ENCODE measurements at regions not wholly inside any gene's neighbourhood (a gene's known extent, or its start where the extent isn't known, plus 50 kb on each side); places are given as distances from the start of the nearest gene placed in this dataset.

DNA sequence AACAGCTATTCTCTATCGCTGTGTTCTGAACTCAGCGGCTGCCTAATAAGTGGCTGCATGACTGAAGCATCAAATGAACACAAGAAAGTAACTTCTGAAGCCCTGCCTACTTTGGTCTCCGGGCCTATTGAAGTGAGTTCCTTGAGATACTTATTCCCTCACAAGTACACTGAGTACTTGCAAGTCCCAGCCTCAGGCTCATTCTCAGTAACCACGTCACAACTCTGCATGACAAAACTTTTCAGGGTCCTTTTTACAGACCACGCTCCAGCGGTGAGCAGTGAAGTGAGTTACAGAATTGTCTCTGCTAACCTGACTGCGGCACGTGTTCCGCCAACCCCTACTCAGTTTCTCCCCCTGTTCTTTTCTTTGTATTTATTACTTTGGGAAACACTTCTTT lies 1342.7 kb upstream of the ADGRL4 start:
- TF ChIP-seq TAF1 (IDR thresholded peaks at IDR 0.05; ENCODE audit: low read depth): no peak

DNA sequence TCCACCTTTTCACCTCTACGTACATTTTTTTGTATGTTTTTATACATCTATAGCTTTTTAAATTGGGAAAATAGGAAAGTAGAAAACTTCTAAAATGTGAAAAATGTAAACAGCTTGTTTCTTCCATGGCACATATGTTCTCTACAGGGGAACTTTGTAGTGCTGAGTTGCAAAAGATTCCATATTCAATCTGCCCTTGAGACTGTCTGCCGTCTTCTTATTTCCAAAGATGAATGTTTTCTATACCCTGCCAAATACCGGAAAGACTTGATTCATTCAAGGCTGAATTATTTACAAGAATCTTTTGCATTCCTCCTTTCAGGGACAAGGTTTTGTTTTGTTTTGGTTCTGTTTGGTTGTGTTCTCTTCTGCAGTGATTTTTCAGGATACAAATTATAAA lies 1334.5 kb upstream of the ADGRL4 start:
- no peak for TF ChIP-seq FOXM1 (IDR thresholded peaks at IDR 0.05; ENCODE audit: borderline replicate concordance, low read depth)
- TF ChIP-seq TEAD4 (IDR thresholded peaks at IDR 0.05): no peak
- no peak for TF ChIP-seq ZBTB7A (IDR thresholded peaks at IDR 0.05; ENCODE audit: low read depth)
- TF ChIP-seq, protein P1, sequence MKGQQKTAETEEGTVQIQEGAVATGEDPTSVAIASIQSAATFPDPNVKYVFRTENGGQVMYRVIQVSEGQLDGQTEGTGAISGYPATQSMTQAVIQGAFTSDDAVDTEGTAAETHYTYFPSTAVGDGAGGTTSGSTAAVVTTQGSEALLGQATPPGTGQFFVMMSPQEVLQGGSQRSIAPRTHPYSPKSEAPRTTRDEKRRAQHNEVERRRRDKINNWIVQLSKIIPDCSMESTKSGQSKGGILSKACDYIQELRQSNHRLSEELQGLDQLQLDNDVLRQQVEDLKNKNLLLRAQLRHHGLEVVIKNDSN (IDR thresholded peaks at IDR 0.05): no peak

DNA sequence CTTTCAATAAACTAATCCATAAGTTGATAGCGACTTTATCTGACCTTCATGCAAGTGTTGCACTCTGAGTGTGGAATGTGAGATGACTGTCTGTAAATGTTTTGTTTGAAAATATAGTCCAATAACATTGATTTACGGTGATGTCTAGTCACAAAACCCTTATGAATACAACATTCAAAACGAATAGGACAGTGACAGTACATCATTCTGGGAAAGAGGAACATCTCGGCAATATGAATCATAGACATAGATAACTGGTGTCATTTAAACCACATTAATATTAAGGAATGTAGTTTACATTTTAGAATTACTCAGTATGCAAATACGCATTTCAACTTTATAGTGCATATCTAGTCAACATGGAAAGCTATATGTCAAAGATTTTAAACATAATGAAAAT lies 1311.6 kb upstream of the ADGRL4 start:
- TF ChIP-seq FOXM1 (IDR thresholded peaks at IDR 0.05; ENCODE audit: borderline replicate concordance, low read depth): no peak
- no peak for TF ChIP-seq RAD21 (IDR thresholded peaks at IDR 0.05; ENCODE audit: low read depth)

DNA sequence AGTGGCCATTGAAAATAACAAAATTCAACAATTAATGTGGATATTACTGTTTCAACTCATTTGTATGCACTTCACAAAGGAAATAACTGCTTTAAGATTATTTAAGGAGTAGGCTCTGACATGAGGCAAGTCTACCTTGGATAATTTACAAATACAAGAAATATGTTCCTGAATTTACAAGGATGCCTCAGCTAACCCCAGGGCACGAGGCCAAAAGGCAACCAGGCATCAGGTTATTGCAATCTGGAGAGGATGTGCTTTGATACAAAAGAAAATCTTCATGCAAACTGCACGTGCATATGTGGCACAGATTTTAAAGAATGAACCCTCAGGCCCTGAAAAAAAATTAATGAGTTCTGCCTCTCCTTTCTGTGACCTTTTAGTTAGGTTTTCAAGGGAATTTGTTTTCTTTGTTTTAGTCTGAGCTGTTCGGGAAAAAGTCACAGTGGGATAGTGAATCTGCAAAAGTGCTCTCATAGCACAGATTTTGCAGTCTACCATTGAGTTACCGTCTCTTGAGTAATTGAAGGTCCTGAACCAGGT lies 1304.2 kb upstream of the ADGRL4 start:
- TF ChIP-seq FOXM1 (IDR thresholded peaks at IDR 0.05; ENCODE audit: borderline replicate concordance, low read depth) (no peak), YY1 (IDR thresholded peaks at IDR 0.05; ENCODE audit: low read depth) (no peak), EP300 (IDR thresholded peaks at IDR 0.05; ENCODE audit: borderline replicate concordance) (no peak), CREB1 (IDR thresholded peaks at IDR 0.05; ENCODE audit: low read depth) (no peak), EGR1 (IDR thresholded peaks at IDR 0.05) (no peak), TCF12 (IDR thresholded peaks at IDR 0.05; ENCODE audit: low read depth) (no peak), ZBTB7A (IDR thresholded peaks at IDR 0.05; ENCODE audit: low read depth) (no peak)
- TF ChIP-seq, protein P2, sequence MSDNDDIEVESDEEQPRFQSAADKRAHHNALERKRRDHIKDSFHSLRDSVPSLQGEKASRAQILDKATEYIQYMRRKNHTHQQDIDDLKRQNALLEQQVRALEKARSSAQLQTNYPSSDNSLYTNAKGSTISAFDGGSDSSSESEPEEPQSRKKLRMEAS (IDR thresholded peaks at IDR 0.05): no peak
- TF ChIP-seq, protein P3, sequence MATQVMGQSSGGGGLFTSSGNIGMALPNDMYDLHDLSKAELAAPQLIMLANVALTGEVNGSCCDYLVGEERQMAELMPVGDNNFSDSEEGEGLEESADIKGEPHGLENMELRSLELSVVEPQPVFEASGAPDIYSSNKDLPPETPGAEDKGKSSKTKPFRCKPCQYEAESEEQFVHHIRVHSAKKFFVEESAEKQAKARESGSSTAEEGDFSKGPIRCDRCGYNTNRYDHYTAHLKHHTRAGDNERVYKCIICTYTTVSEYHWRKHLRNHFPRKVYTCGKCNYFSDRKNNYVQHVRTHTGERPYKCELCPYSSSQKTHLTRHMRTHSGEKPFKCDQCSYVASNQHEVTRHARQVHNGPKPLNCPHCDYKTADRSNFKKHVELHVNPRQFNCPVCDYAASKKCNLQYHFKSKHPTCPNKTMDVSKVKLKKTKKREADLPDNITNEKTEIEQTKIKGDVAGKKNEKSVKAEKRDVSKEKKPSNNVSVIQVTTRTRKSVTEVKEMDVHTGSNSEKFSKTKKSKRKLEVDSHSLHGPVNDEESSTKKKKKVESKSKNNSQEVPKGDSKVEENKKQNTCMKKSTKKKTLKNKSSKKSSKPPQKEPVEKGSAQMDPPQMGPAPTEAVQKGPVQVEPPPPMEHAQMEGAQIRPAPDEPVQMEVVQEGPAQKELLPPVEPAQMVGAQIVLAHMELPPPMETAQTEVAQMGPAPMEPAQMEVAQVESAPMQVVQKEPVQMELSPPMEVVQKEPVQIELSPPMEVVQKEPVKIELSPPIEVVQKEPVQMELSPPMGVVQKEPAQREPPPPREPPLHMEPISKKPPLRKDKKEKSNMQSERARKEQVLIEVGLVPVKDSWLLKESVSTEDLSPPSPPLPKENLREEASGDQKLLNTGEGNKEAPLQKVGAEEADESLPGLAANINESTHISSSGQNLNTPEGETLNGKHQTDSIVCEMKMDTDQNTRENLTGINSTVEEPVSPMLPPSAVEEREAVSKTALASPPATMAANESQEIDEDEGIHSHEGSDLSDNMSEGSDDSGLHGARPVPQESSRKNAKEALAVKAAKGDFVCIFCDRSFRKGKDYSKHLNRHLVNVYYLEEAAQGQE (IDR thresholded peaks at IDR 0.05; ENCODE audit: low read depth): no peak

DNA sequence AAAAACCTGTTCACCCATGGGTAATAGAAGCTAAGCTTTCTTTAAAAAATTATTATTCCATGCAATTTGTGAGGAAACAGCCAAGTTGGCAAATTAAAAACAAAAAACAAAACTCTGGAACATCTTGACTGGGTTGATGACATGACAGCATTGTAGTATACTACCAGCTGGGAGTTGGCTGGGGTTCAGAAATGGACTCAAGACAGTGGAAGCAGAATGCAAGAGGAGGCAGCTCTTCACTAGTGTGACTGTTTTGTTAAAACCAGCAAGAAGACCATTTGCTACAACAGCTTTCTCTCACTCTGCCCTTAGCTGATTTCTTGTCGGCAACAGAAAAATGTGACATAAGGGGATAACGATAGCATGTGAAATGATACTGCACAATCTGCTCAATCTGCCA lies 1298.9 kb upstream of the ADGRL4 start:
- TF ChIP-seq TAF1 (IDR thresholded peaks at IDR 0.05; ENCODE audit: low read depth): no peak
- no peak for TF ChIP-seq CREB1 (IDR thresholded peaks at IDR 0.05; ENCODE audit: low read depth)
- TF ChIP-seq EGR1 (IDR thresholded peaks at IDR 0.05): no peak
- TF ChIP-seq, protein P1 (IDR thresholded peaks at IDR 0.05): no peak
- no peak for TF ChIP-seq NFIC (IDR thresholded peaks at IDR 0.05)
- no peak for TF ChIP-seq ZBTB7A (IDR thresholded peaks at IDR 0.05; ENCODE audit: low read depth)

DNA sequence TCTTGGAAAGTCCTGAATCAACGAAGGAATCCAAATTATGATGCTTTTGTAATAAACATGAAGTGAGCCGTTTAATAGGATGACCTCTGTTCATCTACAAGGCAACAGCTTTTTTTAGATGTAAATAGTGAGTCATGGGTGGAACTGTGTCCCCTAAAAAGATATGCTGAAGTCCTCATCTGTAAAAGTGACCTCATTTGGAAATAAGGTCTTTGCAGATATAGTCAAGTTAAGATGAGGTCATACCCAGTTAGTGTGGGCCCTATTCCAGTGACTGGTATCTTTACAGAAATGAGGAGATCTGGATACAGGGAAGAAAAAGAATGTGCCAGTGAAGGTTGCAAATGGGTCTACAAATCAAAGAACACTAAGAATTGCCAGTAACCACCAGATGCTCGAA lies 1287.3 kb upstream of the ADGRL4 start:
- no peak for TF ChIP-seq NFIC (IDR thresholded peaks at IDR 0.05)
- no peak for TF ChIP-seq EP300 (IDR thresholded peaks at IDR 0.05; ENCODE audit: borderline replicate concordance)
- TF ChIP-seq FOXM1 (IDR thresholded peaks at IDR 0.05; ENCODE audit: borderline replicate concordance, low read depth): no peak
- no peak for TF ChIP-seq YY1 (IDR thresholded peaks at IDR 0.05; ENCODE audit: low read depth)
- no peak for TF ChIP-seq RAD21 (IDR thresholded peaks at IDR 0.05; ENCODE audit: low read depth)
- TF ChIP-seq ZBTB7A (IDR thresholded peaks at IDR 0.05; ENCODE audit: low read depth): no peak
- TF ChIP-seq, protein P2 (IDR thresholded peaks at IDR 0.05): no peak
- no peak for TF ChIP-seq TAF1 (IDR thresholded peaks at IDR 0.05; ENCODE audit: low read depth)
- TF ChIP-seq, protein P1 (IDR thresholded peaks at IDR 0.05): no peak
- TF ChIP-seq TEAD4 (IDR thresholded peaks at IDR 0.05): no peak
- TF ChIP-seq, protein P3 (IDR thresholded peaks at IDR 0.05; ENCODE audit: low read depth): no peak
- TF ChIP-seq CEBPB (IDR thresholded peaks at IDR 0.05): no peak

DNA sequence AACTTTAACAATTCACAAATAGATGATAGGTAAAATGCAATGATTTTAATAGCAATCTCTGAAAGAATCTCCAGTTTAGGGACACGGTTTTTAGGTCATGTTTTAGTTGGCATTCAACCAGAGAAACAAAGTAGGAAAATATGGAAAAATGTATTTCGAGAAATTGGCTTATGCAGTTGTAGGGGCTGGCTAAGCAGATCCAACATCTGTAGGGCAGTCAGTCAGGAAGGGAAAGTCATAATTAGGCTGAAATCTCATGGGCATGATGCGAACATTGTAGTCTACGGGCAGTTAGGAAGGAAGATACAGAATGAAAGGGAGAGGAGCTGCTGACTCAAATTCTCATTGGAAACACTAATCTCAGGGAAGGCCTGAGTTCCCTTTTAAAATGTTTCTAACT lies 1276.0 kb upstream of the ADGRL4 start:
- TF ChIP-seq, protein P3 (IDR thresholded peaks at IDR 0.05; ENCODE audit: low read depth): no peak
- TF ChIP-seq RAD21 (IDR thresholded peaks at IDR 0.05; ENCODE audit: low read depth) (no peak), TAF1 (IDR thresholded peaks at IDR 0.05; ENCODE audit: low read depth) (no peak), EP300 (IDR thresholded peaks at IDR 0.05; ENCODE audit: borderline replicate concordance) (no peak), CEBPB (IDR thresholded peaks at IDR 0.05) (no peak), TCF12 (IDR thresholded peaks at IDR 0.05; ENCODE audit: low read depth) (no peak), ZBTB7A (IDR thresholded peaks at IDR 0.05; ENCODE audit: low read depth) (no peak), EGR1 (IDR thresholded peaks at IDR 0.05) (no peak), YY1 (IDR thresholded peaks at IDR 0.05; ENCODE audit: low read depth) (no peak), TEAD4 (IDR thresholded peaks at IDR 0.05) (no peak), FOXM1 (IDR thresholded peaks at IDR 0.05; ENCODE audit: borderline replicate concordance, low read depth) (no peak), CREB1 (IDR thresholded peaks at IDR 0.05; ENCODE audit: low read depth) (no peak), NFIC (IDR thresholded peaks at IDR 0.05) (no peak)
- TF ChIP-seq, protein P1 (IDR thresholded peaks at IDR 0.05): no peak
- TF ChIP-seq, protein P2 (IDR thresholded peaks at IDR 0.05): no peak
